Stimulated activated CD8-positive, alpha-beta memory T cell treated with anti-CD3 and anti-CD28 coated beads, Interleukin-12 subunit alpha, Interleukin-12 subunit beta, amount 100 ng/mL, for 1 hour (primary cell): ENCODE measurements at regions not wholly inside any gene's neighbourhood (a gene's known extent, or its start where the extent isn't known, plus 50 kb on each side); places are given as distances from the start of the nearest gene placed in this dataset.

ENCODE experiments used
- DNase-seq: peaks from one replicate; pipeline ENCODE4 v3.0.0-alpha.2; 2020; ENCODE audit warnings: low read depth

DNA sequence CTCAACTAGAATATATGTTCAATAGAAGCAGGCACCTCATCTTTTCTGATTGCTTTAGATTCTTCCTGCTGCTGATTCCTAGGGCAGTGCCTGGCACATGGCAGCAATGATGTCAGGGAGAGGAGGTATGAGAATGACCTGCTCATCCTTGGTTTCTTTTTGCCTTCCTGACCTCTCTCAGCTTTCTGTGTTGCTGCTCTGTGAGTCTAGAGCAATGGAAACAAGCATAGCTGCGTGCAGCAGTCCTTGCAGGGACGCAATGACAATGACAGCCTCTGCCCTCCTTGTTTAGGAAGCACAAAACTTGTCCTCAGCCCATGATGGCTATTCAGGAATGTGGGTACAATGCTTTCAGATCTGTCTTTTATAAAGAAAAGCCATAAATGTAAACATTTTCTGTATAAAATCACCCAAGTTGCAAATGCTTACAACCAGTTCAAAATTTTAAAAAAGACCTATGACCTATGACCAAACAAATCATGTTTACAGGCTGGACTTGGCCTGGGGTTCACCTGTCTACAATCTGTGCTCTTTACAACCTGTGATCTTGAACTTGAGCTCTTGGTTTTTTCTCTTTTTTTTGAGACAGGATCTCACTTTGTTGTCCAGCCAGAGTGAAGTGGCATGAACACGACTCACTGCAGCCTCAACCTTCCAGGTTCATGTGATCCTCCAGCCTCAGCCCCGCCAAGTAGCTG lies 549.4 kb upstream of the ATP2B1 start:
- no peak for DNase-seq

DNA sequence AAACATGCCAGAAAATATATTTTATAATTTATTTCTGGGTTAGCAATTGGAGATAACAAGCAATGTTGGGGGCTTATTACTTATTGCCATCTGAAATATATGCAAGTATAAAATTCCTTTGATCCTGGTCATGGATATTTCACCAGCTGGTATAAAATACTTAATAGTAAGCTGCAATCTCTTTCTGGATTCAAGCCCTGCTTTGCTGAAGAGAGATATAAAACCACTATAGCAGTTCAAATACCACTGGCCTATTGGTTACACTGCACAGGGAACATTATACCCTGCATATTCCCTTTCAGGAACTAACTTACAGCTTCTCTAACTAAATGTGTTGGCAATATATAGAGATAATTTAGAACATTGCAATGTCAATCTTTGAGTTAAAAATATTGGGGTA lies 546.2 kb upstream of the ATP2B1 start:
- no peak for DNase-seq

- peak; percentile 5 for DNase-seq
Observed at GRCh38 chr12:90253674-90254181, 545.1 kb upstream of the ATP2B1 start.

DNA sequence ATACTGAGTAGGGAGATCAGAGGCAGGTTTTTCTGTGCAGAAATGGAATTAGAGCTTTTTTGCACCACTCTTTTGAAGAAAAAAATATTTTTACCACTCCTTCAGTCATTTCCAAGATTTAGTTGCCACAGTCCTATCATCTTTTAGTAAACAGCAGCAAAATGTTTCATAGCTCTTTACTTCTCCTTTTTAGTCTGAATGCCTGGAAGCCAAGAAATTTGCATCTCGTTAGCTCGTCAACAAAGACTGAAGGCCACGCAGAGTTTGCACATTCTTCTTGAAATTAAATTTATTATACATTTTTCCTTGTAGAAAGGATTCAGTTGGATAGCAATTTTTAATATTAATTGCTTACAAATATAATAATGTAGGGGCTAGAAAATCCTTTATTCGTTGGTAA lies 544.5 kb upstream of the ATP2B1 start:
- DNase-seq, result no peak

DNA sequence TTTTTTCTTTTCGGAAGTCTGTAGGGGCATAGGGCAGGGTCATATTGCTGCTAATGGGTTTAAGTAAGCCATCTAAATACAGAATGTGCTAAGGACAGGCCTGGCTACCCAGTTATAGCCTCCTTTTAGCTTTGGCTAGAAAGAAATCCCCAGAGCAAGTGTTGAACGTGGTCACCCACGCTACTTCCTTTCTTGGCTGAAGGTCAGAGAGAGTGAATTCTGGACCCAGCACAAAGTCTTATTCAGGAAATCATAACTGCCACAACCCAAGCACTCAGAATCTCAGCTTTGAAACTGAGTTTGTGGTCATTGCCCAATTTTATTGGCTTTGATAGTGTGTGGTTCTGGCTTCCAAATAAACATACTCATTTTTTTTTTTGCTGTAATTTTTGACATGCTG lies 542.1 kb upstream of the ATP2B1 start:
- no peak for DNase-seq

- no peak for DNase-seq
Observed at GRCh38 chr12:90250042-90250441, 541.4 kb upstream of the ATP2B1 start.

DNA sequence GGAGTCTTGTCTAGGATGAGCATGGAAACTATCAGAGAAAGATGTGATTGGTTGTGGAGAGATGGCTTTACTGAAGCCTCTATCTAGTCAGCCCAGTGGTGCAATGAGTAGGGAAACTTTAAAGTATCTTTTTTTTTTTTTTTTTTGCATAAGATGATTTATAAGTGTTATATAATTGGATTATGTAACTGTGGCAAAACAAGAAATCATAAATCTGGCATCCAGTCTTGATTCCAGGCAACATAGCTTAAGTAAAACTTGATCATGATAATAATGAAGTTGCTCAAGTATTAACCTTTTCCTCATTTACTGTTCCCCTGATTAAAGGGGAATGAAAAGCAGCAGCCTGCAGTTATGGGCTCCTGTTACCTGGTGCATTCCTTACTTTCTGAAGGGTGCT lies 538.0 kb upstream of the ATP2B1 start:
- DNase-seq, result no peak

- DNase-seq, result no peak
Observed at GRCh38 chr12:90245391-90245790, 536.8 kb upstream of the ATP2B1 start.

DNA sequence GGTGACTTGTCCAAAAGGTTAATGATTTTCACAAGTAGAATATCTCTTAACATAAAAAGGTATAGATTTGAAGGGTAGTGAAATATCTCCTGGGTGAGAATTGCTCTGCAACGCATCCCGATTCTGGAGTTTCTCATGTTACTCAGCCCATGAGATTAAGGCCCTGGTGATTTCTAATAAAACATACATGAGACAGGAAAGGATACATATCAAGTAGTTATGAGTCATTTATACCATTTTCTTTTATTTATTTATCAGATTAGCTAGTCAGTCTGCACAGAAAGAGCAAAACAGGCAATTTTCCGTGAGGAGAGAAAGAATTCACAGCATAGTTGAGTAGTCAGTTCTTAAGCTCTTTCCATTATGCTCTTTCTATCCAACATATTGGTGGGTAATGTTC lies 535.6 kb upstream of the ATP2B1 start:
- no peak for DNase-seq

DNA sequence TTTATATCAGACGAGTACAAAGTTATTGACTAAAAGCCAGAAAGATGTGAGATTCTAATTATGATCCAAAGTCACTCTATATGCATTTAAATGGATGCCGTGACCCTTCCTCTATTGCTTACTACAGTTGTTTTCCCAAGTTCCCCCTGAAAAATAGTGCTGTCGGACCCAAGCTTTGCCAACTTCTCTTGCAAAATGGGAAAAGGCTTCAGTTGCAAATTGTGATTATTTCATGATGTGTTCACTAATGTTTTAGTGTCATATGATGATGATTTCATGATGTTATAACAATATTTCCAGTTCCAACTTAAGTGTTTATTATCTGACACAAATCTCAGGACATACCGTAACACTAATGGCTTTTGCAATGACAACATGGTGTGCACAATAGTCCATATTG lies 534.6 kb upstream of the ATP2B1 start:
- no peak for DNase-seq

DNA sequence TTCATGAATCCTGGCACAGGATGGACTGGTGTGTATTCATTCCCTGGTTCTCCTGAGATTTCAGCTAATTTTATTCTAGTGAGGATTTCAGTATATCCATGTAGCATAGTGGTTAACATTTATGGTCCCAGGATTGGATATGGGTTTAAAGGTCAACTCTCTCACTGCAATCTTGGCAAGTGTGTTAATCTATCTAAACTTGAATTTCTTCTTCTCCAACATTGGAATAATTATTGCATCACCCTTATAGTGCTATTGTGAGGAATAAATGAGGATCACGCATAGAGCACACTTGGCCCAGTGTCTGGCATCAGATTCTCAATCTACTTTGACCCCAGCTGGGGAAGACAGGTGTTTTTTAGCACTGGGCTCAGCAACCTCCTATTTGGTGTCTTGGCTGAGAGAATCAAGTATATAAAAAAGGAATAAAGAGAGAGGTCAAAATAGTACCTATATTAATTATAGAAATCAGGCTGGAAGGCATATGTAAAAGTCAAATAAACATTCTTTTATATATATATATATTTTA lies 531.2 kb upstream of the ATP2B1 start:
- DNase-seq, result no peak

- no peak for DNase-seq
Observed at GRCh38 chr12:90238663-90239271, 530.1 kb upstream of the ATP2B1 start.

GRCh38 chr12:90237841-90238240 lies 529.2 kb upstream of the ATP2B1 start:
- no peak for DNase-seq

DNA sequence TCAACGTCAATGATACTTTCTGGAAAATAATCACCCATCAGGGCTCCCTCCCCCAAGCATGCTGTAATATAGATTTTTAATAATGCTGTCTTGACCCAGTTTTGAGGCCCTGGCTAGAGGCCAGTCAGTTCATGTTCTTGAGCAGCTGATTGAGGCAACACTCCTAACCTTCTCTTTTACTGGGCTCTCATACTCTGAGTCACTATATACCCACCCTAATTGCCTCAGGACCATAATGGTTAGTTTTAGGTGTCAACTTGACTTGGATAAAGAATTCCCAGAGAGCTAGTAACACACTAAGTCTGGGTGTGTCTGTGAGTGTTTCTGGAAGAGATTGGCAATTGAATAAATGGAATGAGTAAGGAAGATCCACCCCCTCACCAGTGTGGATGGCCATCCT lies 527.0 kb upstream of the ATP2B1 start:
- DNase-seq, result no peak

DNA sequence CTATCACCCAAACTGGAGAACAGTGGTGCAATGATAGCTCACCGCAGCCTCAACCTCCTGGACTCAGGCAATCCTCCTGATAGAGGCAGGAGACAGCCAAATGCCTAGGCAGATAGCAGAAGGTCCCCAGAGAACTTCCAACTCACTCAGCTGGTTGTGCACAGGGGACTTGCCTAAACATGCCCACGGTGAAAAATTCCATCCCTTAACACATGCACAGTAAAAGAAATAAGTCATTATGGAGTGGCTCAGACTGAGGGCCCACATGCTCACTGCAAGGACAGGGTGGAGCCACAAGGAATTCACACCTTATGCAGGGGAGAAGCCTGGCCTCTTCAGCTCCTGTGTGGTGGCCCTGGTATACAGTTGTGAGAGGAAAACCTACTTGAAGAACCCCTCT lies 525.8 kb upstream of the ATP2B1 start:
- DNase-seq, result no peak

GRCh38 chr12:90233168-90234100 lies 524.8 kb upstream of the ATP2B1 start:
- DNase-seq, result no peak

DNA sequence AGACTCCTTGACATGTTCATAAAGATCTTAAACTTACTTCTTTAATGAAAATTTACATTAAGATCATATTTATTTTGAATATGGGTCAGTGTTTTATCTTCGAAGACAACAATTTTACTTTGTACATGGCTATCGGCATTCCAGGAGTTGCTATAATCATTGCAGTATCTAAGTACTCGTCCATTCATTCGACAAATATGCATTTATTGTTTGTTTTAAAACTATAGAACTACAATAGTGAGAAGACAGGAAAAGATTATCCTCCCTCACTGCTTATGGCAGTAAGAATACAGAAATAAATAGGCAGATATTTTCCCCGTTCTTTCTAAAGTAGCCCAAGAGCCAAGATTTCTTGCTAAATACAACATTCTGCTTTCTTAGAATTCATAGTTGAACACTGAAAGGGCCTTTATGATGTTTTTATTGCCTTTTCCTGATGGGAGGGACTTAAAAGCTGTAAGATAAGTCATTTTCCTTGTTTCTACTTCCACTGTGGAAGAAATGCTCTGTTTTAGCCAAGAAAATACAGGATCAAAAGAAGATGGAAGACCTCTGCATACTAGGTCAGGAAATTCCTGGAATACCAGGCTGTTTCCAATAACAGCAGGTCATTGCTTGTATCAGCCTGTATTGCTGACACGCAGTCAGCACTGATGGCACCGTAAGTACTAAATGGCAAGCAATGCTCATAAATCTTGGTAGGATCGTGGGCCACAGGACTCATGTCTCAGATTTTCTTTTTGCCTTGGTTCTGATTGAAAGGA lies 521.0 kb upstream of the ATP2B1 start:
- DNase-seq, result no peak

- no peak for DNase-seq
Observed at GRCh38 chr12:90226211-90226610, 517.6 kb upstream of the ATP2B1 start.

- no peak for DNase-seq
Observed at GRCh38 chr12:90216815-90217214, 508.2 kb upstream of the ATP2B1 start.

GRCh38 chr12:90216020-90216552 lies 507.4 kb upstream of the ATP2B1 start:
- DNase-seq, result no peak

GRCh38 chr12:90211017-90211416 lies 502.4 kb upstream of the ATP2B1 start:
- DNase-seq, result no peak

- DNase-seq, result no peak
Observed at GRCh38 chr12:90209029-90209428, 500.4 kb upstream of the ATP2B1 start.
